Spleen (tissue), 7 donors: ENCODE measurements at regions not wholly inside any gene's neighbourhood (a gene's known extent, or its start where the extent isn't known, plus 50 kb on each side); places are given as distances from the start of the nearest gene placed in this dataset.

Source experiments
- CTCF ChIP-seq, 11 experiments: fragments of 200-600 bp in 7 of 11; fragments of 450-650 bp in 4 of 11; sonication (generic) in 4 of 11; IDR thresholded peaks in 8 of 11; conservative IDR thresholded peaks in 3 of 11; 1 replicate in 7 of 11; 2 replicates in 4 of 11; pipeline versions ENCODE4 v1.4.0 to v1.8.0; 2016 to 2021; ENCODE audit warnings: antibody characterized with exemption in 11 of 11, inconsistent platforms in 4 of 11, mild to moderate bottlenecking in 1 of 11
- POLR2A ChIP-seq, 3 donors: fragments of 450-650 bp; IDR thresholded peaks; one replicate each; pipeline ENCODE4 v1.5.1; 2017; ENCODE audit warnings: antibody characterized with exemption in 3 of 3, mild to moderate bottlenecking in 1 of 3
- donor health status: DM: no; HTN: no; CAD: no; lungs with moderate emphysema.
- donor health status: DM: no; HTN: no; CAD: no.
- donor health status: DM: no; HTN: no; CAD: no.

DNA sequence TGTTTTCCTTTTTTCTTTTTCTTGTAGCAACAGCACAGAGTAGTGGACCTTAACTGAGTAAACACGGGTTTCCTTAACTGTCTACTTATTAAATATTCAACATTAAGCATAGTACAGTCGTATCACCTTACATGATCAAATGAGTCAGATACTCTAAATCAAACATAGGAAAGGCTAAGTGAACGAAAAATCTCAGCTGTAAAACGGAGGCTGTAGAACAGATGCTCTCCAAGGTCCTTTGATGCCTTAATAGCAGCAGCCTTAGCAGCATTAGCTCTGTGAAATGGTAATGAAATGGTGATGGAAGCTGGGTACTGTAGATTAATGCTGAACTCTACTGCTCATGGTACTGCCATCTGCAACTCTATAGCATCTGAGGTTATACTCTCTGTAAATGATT, 1433.3 kb upstream of the C9orf72 start:
- TF ChIP-seq CTCF (IDR thresholded peaks at IDR 0.05 in 8 of 11, conservative IDR thresholded peaks at IDR 0.05 in 3 of 11): no peak
- TF ChIP-seq POLR2A (IDR thresholded peaks at IDR 0.05): no peak
